ENCODE measurements at regions not wholly inside any gene's neighbourhood (a gene's known extent, or its start where the extent isn't known, plus 50 kb on each side); places are given as distances from the start of the nearest gene placed in this dataset.

DNA sequence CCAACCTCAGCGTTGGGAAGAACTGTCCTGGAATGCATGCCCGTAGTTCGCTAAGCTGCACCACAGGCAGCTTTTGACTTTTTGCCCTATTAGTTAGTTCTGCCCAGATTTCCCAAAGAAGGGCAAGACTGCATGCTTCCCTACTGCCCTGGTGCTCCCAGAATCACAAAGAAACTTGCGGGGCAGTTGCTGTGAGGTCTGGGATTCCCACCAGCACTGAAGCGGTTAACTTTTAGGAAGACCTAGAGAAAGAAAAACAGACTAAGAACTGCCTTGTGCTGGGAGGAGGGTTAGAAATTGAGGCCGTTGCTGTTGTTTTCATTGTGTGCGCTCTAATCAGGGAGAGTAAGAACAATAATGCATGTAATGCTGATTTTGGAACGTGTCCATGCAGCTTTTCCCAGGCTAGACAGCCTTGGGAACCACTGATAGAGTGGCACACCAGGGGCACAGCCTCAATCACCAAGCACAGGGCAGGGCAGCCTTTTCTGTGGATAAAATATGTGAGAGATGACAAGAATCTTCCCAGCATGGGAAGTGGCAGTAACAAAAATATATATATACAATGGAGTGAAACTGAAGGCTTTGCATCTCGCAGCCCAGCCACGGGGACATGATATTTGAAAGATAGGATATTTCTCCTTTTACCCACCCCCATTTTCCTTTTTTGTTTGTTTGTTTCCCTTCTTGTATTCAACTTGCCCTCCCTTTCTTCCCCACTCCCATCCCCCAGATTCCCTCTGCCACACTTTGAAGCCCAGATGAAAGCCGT, 137.7 kb upstream of the HEY2 start:
- peak overlapping the region; percentile 90 for H2AFZ ChIP-seq
- H3K4me3 ChIP-seq: peak overlapping the region; percentile 43
- H4K20me1 ChIP-seq (replicated peaks; ENCODE audit: insufficient read depth): no peaks in the 10 kb centered on the region
- peak overlapping the region; percentile 73 for H3K27ac ChIP-seq (ENCODE audit: low read depth)
- H3K27me3 ChIP-seq (ENCODE audit: insufficient read depth): no peaks in the 10 kb centered on the region
- Mint-ChIP-seq H3K27me3 (ENCODE audit: insufficient read depth, low read depth, poor library complexity) (peaks cover 5% of the 10 kb centered on the region), H3K27ac (peak overlapping the region; percentile 88), H3K4me1 (peaks cover 38% of the 10 kb centered on the region), H3K9me3 (peaks cover 13% of the 10 kb centered on the region), H3K36me3 (ENCODE audit: low read depth) (peaks cover 8% of the 10 kb centered on the region; the same call in 2 of the 3 replicates), H3K4me3 (peak overlapping the region; percentile 61)
- H3K36me3 ChIP-seq (ENCODE audit: insufficient read depth): no peaks in the 10 kb centered on the region
- ATAC-seq (peak; percentile 95), DNase-seq (ENCODE audit: low spot score) (peak; percentile 65)
- H3K9me2 ChIP-seq (ENCODE audit: insufficient read depth): no peaks in the 10 kb centered on the region
- no peaks in the 10 kb centered on the region for H3F3A ChIP-seq (replicated peaks; ENCODE audit: low read depth)
- peak overlapping the region; percentile 72 for H3K4me2 ChIP-seq
- peaks cover 21% of the 10 kb centered on the region for H3K4me1 ChIP-seq (ENCODE audit: insufficient read depth)
- H3K79me2 ChIP-seq (replicated peaks; ENCODE audit: insufficient read depth): no peaks in the 10 kb centered on the region
- TF ChIP-seq NANOG (IDR thresholded peaks at IDR 0.05; ENCODE audit: borderline replicate concordance): no peak

DNA sequence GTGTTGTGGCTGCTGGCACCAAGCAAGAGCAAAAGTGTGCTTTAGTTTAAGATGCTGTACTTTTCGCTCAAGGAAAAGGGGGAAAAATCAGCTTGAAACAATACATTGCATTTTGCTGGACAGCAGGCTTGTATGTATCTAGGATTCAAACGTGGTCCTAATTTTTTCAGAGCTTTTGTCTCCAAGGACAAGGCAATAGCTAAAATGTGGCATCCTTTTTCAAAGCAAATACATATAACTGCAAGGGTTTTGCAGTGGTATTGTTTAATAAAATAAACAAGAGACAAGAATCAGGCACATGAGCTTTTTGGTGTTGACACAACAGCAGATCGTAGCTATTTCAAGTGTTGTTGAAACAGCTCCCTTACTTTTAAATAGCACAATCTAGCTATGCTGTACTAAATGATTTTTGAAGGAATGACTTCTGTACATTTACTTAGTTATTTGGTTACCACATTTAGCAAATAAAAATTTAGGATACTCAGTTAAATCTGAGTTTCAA, 137.0 kb upstream of the HEY2 start:
- H3K4me3 ChIP-seq: peak overlapping the region; percentile 43
- H3K4me2 ChIP-seq: peak overlapping the region; percentile 72
- no peaks in the 10 kb centered on the region for H4K20me1 ChIP-seq (replicated peaks; ENCODE audit: insufficient read depth)
- TF ChIP-seq, protein P1, sequence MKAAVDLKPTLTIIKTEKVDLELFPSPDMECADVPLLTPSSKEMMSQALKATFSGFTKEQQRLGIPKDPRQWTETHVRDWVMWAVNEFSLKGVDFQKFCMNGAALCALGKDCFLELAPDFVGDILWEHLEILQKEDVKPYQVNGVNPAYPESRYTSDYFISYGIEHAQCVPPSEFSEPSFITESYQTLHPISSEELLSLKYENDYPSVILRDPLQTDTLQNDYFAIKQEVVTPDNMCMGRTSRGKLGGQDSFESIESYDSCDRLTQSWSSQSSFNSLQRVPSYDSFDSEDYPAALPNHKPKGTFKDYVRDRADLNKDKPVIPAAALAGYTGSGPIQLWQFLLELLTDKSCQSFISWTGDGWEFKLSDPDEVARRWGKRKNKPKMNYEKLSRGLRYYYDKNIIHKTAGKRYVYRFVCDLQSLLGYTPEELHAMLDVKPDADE (IDR thresholded peaks at IDR 0.05): no peak
- TF ChIP-seq EZH2 (IDR thresholded peaks at IDR 0.05; ENCODE audit: low read depth, unreplicated experiment): no peak
- no peak for TF ChIP-seq CREB1 (CRISPR knock-in tag; IDR thresholded peaks at IDR 0.05; ENCODE audit: low read depth)
- TF ChIP-seq, protein P2, sequence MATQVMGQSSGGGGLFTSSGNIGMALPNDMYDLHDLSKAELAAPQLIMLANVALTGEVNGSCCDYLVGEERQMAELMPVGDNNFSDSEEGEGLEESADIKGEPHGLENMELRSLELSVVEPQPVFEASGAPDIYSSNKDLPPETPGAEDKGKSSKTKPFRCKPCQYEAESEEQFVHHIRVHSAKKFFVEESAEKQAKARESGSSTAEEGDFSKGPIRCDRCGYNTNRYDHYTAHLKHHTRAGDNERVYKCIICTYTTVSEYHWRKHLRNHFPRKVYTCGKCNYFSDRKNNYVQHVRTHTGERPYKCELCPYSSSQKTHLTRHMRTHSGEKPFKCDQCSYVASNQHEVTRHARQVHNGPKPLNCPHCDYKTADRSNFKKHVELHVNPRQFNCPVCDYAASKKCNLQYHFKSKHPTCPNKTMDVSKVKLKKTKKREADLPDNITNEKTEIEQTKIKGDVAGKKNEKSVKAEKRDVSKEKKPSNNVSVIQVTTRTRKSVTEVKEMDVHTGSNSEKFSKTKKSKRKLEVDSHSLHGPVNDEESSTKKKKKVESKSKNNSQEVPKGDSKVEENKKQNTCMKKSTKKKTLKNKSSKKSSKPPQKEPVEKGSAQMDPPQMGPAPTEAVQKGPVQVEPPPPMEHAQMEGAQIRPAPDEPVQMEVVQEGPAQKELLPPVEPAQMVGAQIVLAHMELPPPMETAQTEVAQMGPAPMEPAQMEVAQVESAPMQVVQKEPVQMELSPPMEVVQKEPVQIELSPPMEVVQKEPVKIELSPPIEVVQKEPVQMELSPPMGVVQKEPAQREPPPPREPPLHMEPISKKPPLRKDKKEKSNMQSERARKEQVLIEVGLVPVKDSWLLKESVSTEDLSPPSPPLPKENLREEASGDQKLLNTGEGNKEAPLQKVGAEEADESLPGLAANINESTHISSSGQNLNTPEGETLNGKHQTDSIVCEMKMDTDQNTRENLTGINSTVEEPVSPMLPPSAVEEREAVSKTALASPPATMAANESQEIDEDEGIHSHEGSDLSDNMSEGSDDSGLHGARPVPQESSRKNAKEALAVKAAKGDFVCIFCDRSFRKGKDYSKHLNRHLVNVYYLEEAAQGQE (IDR thresholded peaks at IDR 0.05; ENCODE audit: unreplicated experiment): no peak
- no peak for TF ChIP-seq EZH2phosphoT487 (IDR thresholded peaks at IDR 0.05; ENCODE audit: unreplicated experiment)
- TF ChIP-seq NANOG (IDR thresholded peaks at IDR 0.05; ENCODE audit: borderline replicate concordance): no peak
- no peak for TF ChIP-seq STAT1 (IDR thresholded peaks at IDR 0.05; ENCODE audit: unreplicated experiment)
- TF ChIP-seq, protein P3, sequence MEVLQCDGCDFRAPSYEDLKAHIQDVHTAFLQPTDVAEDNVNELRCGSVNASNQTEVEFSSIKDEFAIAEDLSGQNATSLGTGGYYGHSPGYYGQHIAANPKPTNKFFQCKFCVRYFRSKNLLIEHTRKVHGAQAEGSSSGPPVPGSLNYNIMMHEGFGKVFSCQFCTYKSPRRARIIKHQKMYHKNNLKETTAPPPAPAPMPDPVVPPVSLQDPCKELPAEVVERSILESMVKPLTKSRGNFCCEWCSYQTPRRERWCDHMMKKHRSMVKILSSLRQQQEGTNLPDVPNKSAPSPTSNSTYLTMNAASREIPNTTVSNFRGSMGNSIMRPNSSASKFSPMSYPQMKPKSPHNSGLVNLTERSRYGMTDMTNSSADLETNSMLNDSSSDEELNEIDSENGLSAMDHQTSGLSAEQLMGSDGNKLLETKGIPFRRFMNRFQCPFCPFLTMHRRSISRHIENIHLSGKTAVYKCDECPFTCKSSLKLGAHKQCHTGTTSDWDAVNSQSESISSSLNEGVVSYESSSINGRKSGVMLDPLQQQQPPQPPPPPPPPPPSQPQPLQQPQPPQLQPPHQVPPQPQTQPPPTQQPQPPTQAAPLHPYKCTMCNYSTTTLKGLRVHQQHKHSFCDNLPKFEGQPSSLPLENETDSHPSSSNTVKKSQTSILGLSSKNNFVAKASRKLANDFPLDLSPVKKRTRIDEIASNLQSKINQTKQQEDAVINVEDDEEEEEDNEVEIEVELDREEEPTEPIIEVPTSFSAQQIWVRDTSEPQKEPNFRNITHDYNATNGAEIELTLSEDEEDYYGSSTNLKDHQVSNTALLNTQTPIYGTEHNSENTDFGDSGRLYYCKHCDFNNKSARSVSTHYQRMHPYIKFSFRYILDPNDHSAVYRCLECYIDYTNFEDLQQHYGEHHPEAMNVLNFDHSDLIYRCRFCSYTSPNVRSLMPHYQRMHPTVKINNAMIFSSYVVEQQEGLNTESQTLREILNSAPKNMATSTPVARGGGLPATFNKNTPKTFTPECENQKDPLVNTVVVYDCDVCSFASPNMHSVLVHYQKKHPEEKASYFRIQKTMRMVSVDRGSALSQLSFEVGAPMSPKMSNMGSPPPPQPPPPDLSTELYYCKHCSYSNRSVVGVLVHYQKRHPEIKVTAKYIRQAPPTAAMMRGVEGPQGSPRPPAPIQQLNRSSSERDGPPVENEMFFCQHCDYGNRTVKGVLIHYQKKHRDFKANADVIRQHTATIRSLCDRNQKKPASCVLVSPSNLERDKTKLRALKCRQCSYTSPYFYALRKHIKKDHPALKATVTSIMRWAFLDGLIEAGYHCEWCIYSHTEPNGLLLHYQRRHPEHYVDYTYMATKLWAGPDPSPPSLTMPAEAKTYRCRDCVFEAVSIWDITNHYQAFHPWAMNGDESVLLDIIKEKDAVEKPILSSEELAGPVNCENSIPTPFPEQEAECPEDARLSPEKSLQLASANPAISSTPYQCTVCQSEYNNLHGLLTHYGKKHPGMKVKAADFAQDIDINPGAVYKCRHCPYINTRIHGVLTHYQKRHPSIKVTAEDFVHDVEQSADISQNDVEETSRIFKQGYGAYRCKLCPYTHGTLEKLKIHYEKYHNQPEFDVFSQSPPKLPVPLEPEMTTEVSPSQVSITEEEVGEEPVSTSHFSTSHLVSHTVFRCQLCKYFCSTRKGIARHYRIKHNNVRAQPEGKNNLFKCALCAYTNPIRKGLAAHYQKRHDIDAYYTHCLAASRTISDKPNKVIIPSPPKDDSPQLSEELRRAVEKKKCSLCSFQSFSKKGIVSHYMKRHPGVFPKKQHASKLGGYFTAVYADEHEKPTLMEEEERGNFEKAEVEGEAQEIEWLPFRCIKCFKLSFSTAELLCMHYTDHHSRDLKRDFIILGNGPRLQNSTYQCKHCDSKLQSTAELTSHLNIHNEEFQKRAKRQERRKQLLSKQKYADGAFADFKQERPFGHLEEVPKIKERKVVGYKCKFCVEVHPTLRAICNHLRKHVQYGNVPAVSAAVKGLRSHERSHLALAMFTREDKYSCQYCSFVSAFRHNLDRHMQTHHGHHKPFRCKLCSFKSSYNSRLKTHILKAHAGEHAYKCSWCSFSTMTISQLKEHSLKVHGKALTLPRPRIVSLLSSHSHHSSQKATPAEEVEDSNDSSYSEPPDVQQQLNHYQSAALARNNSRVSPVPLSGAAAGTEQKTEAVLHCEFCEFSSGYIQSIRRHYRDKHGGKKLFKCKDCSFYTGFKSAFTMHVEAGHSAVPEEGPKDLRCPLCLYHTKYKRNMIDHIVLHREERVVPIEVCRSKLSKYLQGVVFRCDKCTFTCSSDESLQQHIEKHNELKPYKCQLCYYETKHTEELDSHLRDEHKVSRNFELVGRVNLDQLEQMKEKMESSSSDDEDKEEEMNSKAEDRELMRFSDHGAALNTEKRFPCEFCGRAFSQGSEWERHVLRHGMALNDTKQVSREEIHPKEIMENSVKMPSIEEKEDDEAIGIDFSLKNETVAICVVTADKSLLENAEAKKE (CRISPR knock-in tag; IDR thresholded peaks at IDR 0.05): no peak
- TF ChIP-seq ZNF114 (CRISPR knock-in tag; IDR thresholded peaks at IDR 0.05): no peak

More for the DNA sequence above, 137.0 kb upstream of the HEY2 start:
- Mint-ChIP-seq H3K9me3 (peaks cover 13% of the 10 kb centered on the region), H3K4me1 (peaks cover 38% of the 10 kb centered on the region), H3K4me3 (peak overlapping the region; percentile 61), H3K36me3 (ENCODE audit: low read depth) (peaks cover 7% of the 10 kb centered on the region; the same call in 2 of the 3 replicates), H3K27ac (peak overlapping the region; percentile 79), H3K27me3 (ENCODE audit: insufficient read depth, low read depth, poor library complexity) (peaks cover 5% of the 10 kb centered on the region)
- ATAC-seq (no peak), DNase-seq (ENCODE audit: low spot score) (no peak)
- Histone ChIP-seq H3K9me2 (ENCODE audit: insufficient read depth) (no peaks in the 10 kb centered on the region), H3K4me1 (ENCODE audit: insufficient read depth) (peaks cover 21% of the 10 kb centered on the region), H3F3A (replicated peaks; ENCODE audit: low read depth) (no peaks in the 10 kb centered on the region), H2AFZ (peak overlapping the region; percentile 90), H3K27me3 (ENCODE audit: insufficient read depth) (no peaks in the 10 kb centered on the region), H3K27ac (ENCODE audit: low read depth) (peak overlapping the region; percentile 73), H3K79me2 (replicated peaks; ENCODE audit: insufficient read depth) (no peaks in the 10 kb centered on the region), H3K36me3 (ENCODE audit: insufficient read depth) (no peaks in the 10 kb centered on the region)

Measured in GM23338 (cell line).